ENCODE measurements at regions not wholly inside any gene's neighbourhood (a gene's known extent, or its start where the extent isn't known, plus 50 kb on each side); places are given as distances from the start of the nearest gene placed in this dataset.
"Not testable (repeated sequence)": the region's sequence is repeated elsewhere in the genome, so short reads cannot be mapped to it uniquely, and the experiment has no call there.

DNA sequence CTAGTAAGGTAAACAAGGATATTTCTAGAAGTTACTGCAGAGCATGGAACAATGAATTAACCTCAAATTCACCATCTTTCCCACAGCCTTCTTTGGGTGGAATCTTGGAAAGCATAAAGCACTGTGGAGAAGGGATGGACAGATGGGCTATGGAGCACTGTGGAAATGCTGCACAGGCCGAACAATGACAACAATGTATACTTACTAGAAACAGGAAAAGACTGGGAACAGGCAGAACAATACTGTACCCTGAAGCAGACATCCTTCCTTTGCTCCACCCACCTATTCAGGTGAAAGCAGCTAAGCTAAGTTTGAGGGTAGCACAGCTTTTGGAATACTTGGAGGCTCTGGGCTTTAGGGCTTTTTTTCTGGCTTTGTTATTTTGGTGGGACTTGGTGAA lies 250.6 kb upstream of the KLF8 start:
- in situ Hi-C loops (cut with MboI; ENCODE audit: low pct_unique_long_range_greater_than_20kb, low sequenced_read_pairs) = no loop called here
- DNase-seq = no peak

GRCh38 chrX:55996649-55997048 lies 235.5 kb upstream of the KLF8 start:
- DNase-seq = no peak
- in situ Hi-C loops (cut with MboI; ENCODE audit: low pct_unique_long_range_greater_than_20kb, low sequenced_read_pairs) = no loop called here

GRCh38 chrX:56000174-56000573 lies 232.0 kb upstream of the KLF8 start:
- in situ Hi-C loops (cut with MboI; ENCODE audit: low pct_unique_long_range_greater_than_20kb, low sequenced_read_pairs) = no loop called here
- DNase-seq = no peak

GRCh38 chrX:56000729-56001128 lies 231.4 kb upstream of the KLF8 start:
- in situ Hi-C loops (cut with MboI; ENCODE audit: low pct_unique_long_range_greater_than_20kb, low sequenced_read_pairs) = no loop called here
- no peak for DNase-seq

DNA sequence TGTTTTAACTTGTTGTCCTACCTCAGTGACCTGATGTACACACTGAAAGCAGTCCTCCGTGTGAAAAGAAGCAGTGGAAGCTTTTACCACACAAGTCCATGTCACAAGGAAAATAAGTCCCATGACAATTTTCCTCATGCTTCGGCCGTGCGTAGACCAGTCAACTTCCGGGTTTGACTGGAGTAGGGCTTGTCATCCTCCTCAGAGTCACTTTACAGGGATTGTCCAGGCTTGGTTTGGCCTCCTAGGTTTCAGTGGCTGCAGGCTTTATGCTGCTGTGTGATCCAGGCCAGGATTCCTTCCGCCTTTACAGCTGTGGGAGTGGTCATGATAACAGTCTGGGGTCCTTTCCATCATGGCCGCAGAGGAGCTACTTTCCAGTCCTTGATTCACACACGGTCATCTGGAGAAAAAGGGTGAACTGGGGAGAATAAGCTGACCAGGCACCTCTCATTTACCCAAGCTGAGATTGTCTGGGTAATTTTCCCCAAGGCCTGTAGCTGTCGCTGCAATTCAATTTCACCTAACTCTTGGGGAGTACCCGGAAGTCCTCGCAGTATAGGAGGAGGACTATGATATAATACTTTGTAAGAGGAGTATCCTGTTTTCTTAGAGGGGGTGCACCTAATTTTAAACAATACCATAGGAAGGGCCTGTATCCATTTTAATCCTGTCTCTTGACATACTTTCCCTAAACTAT lies 206.1 kb upstream of the KLF8 start:
- DNase-seq = no peak
- in situ Hi-C loops (cut with MboI; ENCODE audit: low pct_unique_long_range_greater_than_20kb, low sequenced_read_pairs) = no loop called here

DNA sequence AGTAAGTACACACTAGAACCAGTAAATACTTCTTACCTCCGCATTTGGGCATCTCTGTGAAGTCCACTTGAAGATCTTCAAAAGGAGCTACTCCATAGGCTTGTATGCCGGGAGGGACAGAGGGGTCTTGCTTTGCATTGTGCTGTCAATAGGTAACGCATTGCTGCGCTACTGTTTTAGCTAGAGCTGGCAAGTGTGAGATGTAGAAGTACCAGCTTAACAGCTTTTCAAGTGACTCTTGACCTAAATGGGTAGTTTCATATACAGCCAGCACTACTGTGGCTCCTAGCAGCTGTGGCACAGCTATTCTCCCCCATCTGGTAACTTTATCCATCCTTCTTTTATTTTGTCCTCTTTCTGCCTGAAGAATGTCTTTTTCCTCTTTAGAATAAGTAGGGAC lies 205.3 kb upstream of the KLF8 start:
- in situ Hi-C loops (cut with MboI; ENCODE audit: low pct_unique_long_range_greater_than_20kb, low sequenced_read_pairs) = no loop called here
- DNase-seq = no peak

DNA sequence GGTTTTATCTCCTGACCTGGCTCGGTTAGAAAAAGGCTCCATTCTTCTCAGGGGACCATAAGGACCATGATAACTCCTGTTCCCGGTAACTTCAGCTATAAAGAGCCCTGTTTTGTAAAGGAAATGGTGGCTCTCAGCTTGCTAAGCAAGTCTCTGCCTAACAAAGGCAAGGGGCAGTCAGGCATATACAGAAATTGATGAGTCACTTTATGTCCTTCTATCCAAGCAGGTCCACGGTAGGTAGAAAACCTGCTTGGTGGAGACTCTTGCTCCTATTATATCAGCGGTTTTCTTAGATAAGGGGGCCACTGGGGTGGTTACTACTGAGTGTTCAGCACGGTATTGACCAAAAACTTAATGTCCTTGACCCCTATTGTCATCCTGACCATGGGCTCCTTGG lies 203.0 kb upstream of the KLF8 start:
- in situ Hi-C loops (cut with MboI; ENCODE audit: low pct_unique_long_range_greater_than_20kb, low sequenced_read_pairs) = no loop called here
- no peak for DNase-seq

GRCh38 chrX:56029691-56030090 lies 202.5 kb upstream of the KLF8 start:
- DNase-seq = no peak
- in situ Hi-C loops (cut with MboI; ENCODE audit: low pct_unique_long_range_greater_than_20kb, low sequenced_read_pairs) = no loop called here

DNA sequence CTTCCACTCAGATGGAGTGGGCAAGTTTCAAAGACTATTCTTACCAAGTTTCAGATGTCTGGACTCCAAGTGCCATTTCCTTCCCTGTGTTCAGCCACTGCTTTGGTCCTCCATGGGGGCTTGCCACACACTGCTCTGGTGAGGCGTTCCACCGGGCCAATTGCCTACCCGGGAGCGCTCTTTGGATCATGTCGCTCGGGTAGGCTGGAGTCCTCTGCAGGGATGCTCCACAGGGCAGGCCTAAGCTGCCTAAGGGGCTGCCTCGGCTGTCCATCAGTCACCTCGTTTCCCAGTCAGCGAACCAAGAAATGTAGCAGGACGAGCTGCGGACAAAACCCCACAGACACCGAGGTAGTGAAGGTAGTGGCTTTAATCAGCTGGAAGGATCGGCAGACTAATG lies 200.7 kb upstream of the KLF8 start:
- no peak for DNase-seq
- in situ Hi-C loops (cut with MboI; ENCODE audit: low pct_unique_long_range_greater_than_20kb, low sequenced_read_pairs) = no loop called here

GRCh38 chrX:56033495-56034180 lies 198.5 kb upstream of the KLF8 start:
- in situ Hi-C loops (cut with MboI; ENCODE audit: low pct_unique_long_range_greater_than_20kb, low sequenced_read_pairs) = no loop called here
- DNase-seq = no peak

GRCh38 chrX:56052673-56053330 lies 179.4 kb upstream of the KLF8 start:
- DNase-seq; in situ Hi-C loops (cut with MboI; ENCODE audit: low pct_unique_long_range_greater_than_20kb, low sequenced_read_pairs): not testable (repeated sequence)

DNA sequence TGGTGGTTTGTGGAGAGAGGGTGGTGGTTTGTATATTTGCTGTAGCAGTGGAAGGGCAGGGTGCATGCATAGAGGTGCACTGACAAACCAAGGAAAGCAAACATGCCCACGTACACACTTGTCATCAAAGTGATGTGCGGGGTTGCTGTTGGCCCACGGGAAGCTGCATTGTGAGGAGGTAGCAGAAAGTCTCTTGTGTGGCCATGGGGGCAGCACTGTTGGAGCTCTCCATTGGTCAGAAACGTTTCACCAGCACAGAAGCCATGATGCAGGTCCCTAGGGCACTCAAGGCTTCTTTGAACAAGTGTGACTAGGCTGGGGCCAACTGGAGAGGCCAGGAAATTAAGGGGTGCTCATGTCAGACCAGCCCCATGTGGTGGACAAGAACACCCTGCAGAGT lies 174.8 kb upstream of the KLF8 start:
- no peak for DNase-seq
- in situ Hi-C loops (cut with MboI; ENCODE audit: low pct_unique_long_range_greater_than_20kb, low sequenced_read_pairs) = no loop called here

GRCh38 chrX:56066016-56066415 lies 166.1 kb upstream of the KLF8 start:
- DNase-seq = no peak
- in situ Hi-C loops (cut with MboI; ENCODE audit: low pct_unique_long_range_greater_than_20kb, low sequenced_read_pairs) = no loop called here

- in situ Hi-C loops (cut with MboI; ENCODE audit: low pct_unique_long_range_greater_than_20kb, low sequenced_read_pairs) = no loop called here
These were observed 163.8 kb upstream of the KLF8 start for GRCh38 chrX:56068274-56068758.

DNA sequence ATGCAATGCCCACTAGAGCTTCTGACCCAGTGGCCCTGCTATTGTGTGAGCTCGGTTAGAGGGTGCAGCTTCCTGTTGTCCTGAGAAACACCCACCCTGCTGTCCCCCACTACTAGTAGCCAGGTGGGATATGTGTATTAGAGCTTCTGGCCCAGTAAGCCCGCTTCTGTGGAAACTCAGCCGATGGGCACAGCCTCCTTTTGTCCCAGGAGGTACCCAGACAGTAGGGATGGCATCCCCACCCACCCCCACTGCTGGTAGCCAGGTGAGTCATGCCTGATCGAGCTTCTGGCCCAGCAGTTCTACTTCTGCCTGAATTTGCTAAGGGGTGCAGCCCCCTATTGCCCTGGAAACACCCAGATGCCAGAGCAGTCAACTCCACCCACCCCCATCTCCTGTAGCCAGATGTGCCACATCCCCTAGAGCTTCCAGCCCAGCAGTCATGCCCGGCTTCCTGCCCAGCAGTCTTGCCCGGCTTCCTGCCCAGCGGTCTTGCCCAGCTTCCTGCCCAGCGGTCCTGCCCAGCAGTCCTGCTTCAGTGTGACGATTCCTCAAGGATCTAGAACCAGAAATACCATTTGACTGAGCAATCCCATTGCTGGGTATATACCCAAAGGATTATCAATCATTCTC lies 162.7 kb upstream of the KLF8 start:
- DNase-seq = no peak
- in situ Hi-C loops (cut with MboI; ENCODE audit: low pct_unique_long_range_greater_than_20kb, low sequenced_read_pairs) = no loop called here

More at GRCh38 chrX:56068274-56068758, 163.8 kb upstream of the KLF8 start:
- no peak for DNase-seq

DNA sequence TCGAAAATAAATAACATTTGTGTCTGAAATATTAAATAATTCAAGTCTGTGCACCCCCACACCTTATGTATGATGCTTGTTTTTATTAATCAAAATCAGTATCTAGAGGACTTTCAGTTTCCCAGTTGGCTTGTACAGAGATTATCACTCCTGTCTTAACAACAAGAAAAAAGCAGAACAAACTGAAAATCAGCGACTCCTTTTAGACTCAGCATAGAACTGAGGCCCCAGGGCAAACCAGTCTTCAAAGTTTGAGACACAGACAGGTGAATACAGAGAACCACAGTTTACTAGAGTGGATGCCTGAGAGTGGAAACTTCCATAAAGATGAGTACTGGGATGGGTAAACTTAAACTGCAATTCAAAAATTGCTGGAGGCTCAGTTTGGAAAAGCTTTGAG lies 142.8 kb upstream of the KLF8 start:
- in situ Hi-C loops (cut with MboI; ENCODE audit: low pct_unique_long_range_greater_than_20kb, low sequenced_read_pairs) = no loop called here
- no peak for DNase-seq

- in situ Hi-C loops (cut with MboI; ENCODE audit: low pct_unique_long_range_greater_than_20kb, low sequenced_read_pairs) = no loop called here
- no peak for DNase-seq
These were observed 132.9 kb upstream of the KLF8 start for GRCh38 chrX:56099271-56099670.

GRCh38 chrX:56107320-56107719 lies 124.8 kb upstream of the KLF8 start:
- no peak for DNase-seq
- in situ Hi-C loops (cut with MboI; ENCODE audit: low pct_unique_long_range_greater_than_20kb, low sequenced_read_pairs) = no loop called here

DNA sequence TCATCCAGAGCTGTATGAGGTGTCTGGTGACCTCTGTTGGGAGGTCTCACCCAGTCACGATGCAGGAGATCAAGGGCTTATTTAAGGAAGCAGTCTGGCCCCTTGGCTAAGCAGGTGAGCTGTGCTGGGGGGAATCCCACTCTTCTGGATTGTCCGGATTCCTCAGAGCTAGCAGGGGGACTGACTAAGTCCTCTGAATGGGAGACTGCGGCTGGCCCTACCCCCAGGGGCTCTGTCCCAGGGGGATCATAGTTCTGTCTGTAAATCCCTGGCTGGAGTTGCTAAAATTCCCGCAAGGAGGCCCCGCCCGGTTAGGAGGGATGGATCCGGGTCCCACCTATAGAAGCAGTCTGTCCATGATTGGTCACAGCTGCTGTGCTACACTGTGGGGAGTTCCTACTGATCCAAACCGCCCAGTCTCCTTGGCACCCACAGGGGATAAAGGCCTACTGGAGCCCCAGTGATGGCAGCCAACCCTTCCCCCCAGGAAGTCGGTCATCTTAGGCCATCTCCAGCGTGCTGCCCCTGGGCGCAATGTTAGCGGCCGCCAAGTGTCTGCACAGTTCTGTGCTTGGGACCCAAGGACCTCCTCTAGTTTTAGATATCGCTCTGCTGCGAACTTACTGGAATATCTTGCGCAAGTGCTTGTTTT lies 118.2 kb upstream of the KLF8 start:
- DNase-seq = no peak
- in situ Hi-C loops (cut with MboI; ENCODE audit: low pct_unique_long_range_greater_than_20kb, low sequenced_read_pairs) = no loop called here

DNA sequence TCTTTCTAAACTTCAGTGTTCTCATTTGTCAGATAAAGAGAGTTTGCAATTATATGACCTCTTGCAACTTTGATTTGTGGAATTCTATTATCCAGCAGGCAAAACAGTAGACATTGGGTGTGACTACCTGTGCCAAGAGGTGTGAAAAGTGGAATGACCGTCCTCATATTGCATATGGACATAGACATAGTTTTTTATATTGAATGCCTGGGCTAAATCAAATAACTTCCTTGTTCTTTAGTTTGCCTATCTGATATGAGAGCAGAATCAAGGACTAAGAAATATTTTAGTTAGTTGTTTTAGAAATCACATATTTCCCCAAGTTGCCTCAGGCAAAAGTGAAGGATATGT lies 117.7 kb upstream of the KLF8 start:
- no peak for DNase-seq
- in situ Hi-C loops (cut with MboI; ENCODE audit: low pct_unique_long_range_greater_than_20kb, low sequenced_read_pairs) = no loop called here
